Activated CD4-positive, alpha-beta memory T cell treated with anti-CD3 and anti-CD28 coated beads for 36 hours (primary cell): ENCODE measurements at regions not wholly inside any gene's neighbourhood (a gene's known extent, or its start where the extent isn't known, plus 50 kb on each side); places are given as distances from the start of the nearest gene placed in this dataset.
A peak's percentile ranks its signal among the peaks of the same experiment; 100 is the strongest.
"Not testable (repeated sequence)": the region's sequence is repeated elsewhere in the genome, so short reads cannot be mapped to it uniquely, and the experiment has no call there.

Experiments used
- CTCF ChIA-PET: fragments of 350-600 bp; sonication (Branson Sonifier 250); formaldehyde crosslinking; loops from one replicate; lab custom pipeline; 2021; ENCODE audit warnings: antibody characterized with exemption, inconsistent platforms; lab: Charles Lee
- POLR2A ChIA-PET: fragments of 350-600 bp; sonication (Branson Sonifier 250); formaldehyde crosslinking; loops from one replicate; lab custom pipeline; 2021; ENCODE audit warnings: antibody characterized with exemption; lab: Charles Lee
- DNase-seq: peaks from one replicate; pipeline ENCODE4 v3.0.0-alpha.2; 2020
- H3K27ac Mint-ChIP-seq: one replicate; pipeline ENCODE4 v1.8.0; 2021; ENCODE audit warnings: mixed read lengths
- H3K27me3 Mint-ChIP-seq: one replicate; pipeline ENCODE4 v1.8.0; 2021; ENCODE audit warnings: mixed read lengths
- H3K36me3 Mint-ChIP-seq: one replicate; pipeline ENCODE4 v1.8.0; 2021; ENCODE audit warnings: mixed read lengths
- H3K4me1 Mint-ChIP-seq: one replicate; pipeline ENCODE4 v1.8.0; 2021; ENCODE audit warnings: low read depth, mixed read lengths
- H3K4me3 Mint-ChIP-seq: one replicate; pipeline ENCODE4 v1.8.0; 2021; ENCODE audit warnings: mild to moderate bottlenecking, mixed read lengths
- H3K9me3 Mint-ChIP-seq: one replicate; pipeline ENCODE4 v1.8.0; 2021; ENCODE audit warnings: mixed read lengths
- intact Hi-C: fragments of 100-400 bp; cut with micrococcal nuclease; formaldehyde crosslinking; loops from one replicate; pipeline ENCODE4 v1.15.1; 2023

DNA sequence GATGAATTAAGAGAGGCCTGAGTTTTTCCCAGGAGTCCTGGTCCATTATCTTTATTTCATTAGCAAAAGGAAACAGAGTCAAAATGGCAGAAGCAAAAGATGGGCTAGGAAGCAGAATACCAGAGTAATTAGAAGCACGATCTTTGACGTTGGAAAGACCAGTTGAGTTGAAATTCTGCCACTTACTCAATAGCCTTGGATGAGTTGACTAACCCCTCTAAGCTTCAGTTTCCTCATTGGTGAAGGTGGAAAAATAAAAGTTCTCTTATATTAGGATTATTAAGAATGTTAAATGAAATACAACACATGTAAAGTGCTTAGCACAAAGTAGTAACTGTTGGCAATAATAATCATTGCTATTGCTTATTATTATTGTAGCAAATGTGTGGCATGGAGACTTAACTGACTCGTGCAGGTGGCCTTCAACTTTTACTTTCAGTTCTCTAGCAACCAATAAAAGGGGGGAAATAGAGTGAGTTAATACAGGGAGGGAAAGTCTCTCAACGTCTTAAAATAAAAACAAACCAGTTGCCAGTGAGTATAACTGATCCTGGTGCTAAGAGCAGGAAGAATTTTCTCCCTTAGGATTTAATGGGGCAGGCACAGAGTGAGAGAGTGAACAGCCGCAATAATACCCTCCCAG lies 50.8 kb upstream of the ACBD5 start:
- H3K27me3 Mint-ChIP-seq, H3K36me3 Mint-ChIP-seq, DNase-seq, H3K9me3 Mint-ChIP-seq, CTCF ChIA-PET, POLR2A ChIA-PET, intact Hi-C loops, H3K27ac Mint-ChIP-seq: not testable (repeated sequence)
- peaks cover 10% of the 10 kb centered on the region for H3K4me1 Mint-ChIP-seq
- peak overlapping the region; percentile 43 for H3K4me3 Mint-ChIP-seq
